H9 (cell line): ENCODE measurements at regions not wholly inside any gene's neighbourhood (a gene's known extent, or its start where the extent isn't known, plus 50 kb on each side); places are given as distances from the start of the nearest gene placed in this dataset.

ENCODE experiments used
- DNase-seq: peaks from one replicate; pipeline ENCODE4 v3.0.0-alpha.2; 2017
- H2AFZ ChIP-seq: one replicate; pipeline ENCODE4 v1.6.1; 2013; ENCODE audit warnings: mild to moderate bottlenecking, low read length, control low read depth, moderate library complexity
- H2AK5ac ChIP-seq: 2 replicates; pipeline ENCODE4 v1.6.1; 2013; ENCODE audit warnings: low read length, control low read depth, mixed read lengths; ENCODE audit not compliant: insufficient read length
- H2BK120ac ChIP-seq: one replicate; pipeline ENCODE4 v1.6.1; 2013; ENCODE audit warnings: low read depth, mild to moderate bottlenecking, low read length, control low read depth, inconsistent platforms; ENCODE audit not compliant: poor library complexity, severe bottlenecking
- H2BK12ac ChIP-seq: 2 replicates; pipeline ENCODE4 v1.6.1; 2013; ENCODE audit warnings: low read length, control low read depth, mixed read lengths, low read depth; ENCODE audit not compliant: insufficient read length
- H2BK15ac ChIP-seq: 2 replicates; pipeline ENCODE4 v1.6.1; 2013; ENCODE audit warnings: low read depth, low read length, control low read depth
- H2BK20ac ChIP-seq: one replicate; pipeline ENCODE4 v1.6.1; 2013; ENCODE audit warnings: low read depth, mild to moderate bottlenecking, low read length, control low read depth, inconsistent platforms; ENCODE audit not compliant: poor library complexity, severe bottlenecking
- H2BK5ac ChIP-seq: 2 replicates; pipeline ENCODE4 v1.6.1; 2013; ENCODE audit warnings: low read length, control low read depth, mixed read lengths; ENCODE audit not compliant: insufficient read length
- H3K14ac ChIP-seq: 2 replicates; pipeline ENCODE4 v1.6.1; 2013; ENCODE audit warnings: low read length, control low read depth; ENCODE audit not compliant: insufficient read depth
- H3K18ac ChIP-seq: 2 replicates; pipeline ENCODE4 v1.6.1; 2013; ENCODE audit warnings: low read depth, mild to moderate bottlenecking, mixed read lengths, low read length, control low read depth; ENCODE audit not compliant: insufficient read length
- H3K23ac ChIP-seq: 2 replicates; pipeline ENCODE4 v1.6.1; 2013; ENCODE audit warnings: low read length, control low read depth, mixed read lengths, low read depth; ENCODE audit not compliant: insufficient read length
- H3K23me2 ChIP-seq: 2 replicates; pipeline ENCODE4 v1.6.1; 2013; ENCODE audit warnings: low read depth, mild to moderate bottlenecking, mixed read lengths, low read length, control low read depth; ENCODE audit not compliant: insufficient read length, poor library complexity, severe bottlenecking
- H3K27ac ChIP-seq: 2 replicates; pipeline ENCODE4 v1.5.1; 2013; ENCODE audit warnings: low read length, control low read depth, mixed read lengths, low read depth; ENCODE audit not compliant: insufficient read length
- H3K27me3 ChIP-seq: 2 replicates; pipeline ENCODE4 v1.6.1; 2013; ENCODE audit warnings: low read length, control low read depth, inconsistent platforms; ENCODE audit not compliant: insufficient read depth
- H3K4ac ChIP-seq: 2 replicates; pipeline ENCODE4 v1.6.1; 2013; ENCODE audit warnings: low read depth, mild to moderate bottlenecking, control low read depth, inconsistent platforms, low read length, moderate library complexity
- H3K4me1 ChIP-seq: 2 replicates; pipeline ENCODE4 v1.6.1; 2013; ENCODE audit warnings: low read length, control low read depth, inconsistent platforms; ENCODE audit not compliant: insufficient read depth
- H3K4me2 ChIP-seq: 2 replicates; pipeline ENCODE4 v1.6.1; 2013; ENCODE audit warnings: low read length, control low read depth, mixed read lengths; ENCODE audit not compliant: insufficient read length, insufficient read depth
- H3K56ac ChIP-seq: 2 replicates; pipeline ENCODE4 v1.6.1; 2013; ENCODE audit warnings: low read depth, mild to moderate bottlenecking, mixed read lengths, low read length, control low read depth; ENCODE audit not compliant: insufficient read length
- H3K79me1 ChIP-seq: 2 replicates; pipeline ENCODE4 v1.6.1; 2013; ENCODE audit warnings: low read depth, mild to moderate bottlenecking, moderate library complexity, low read length, control low read depth, inconsistent platforms; ENCODE audit not compliant: insufficient read depth, poor library complexity, severe bottlenecking
- H3K79me2 ChIP-seq: 2 replicates; pipeline ENCODE4 v1.6.1; 2013; ENCODE audit warnings: low read length, control low read depth, inconsistent platforms; ENCODE audit not compliant: insufficient read depth
- H3K9ac ChIP-seq: 2 replicates; pipeline ENCODE4 v1.6.1; 2013; ENCODE audit warnings: low read length, control low read depth, mixed read lengths; ENCODE audit not compliant: insufficient read length; ENCODE audit errors: extremely low read depth
- H3K9me3 ChIP-seq: one replicate; pipeline ENCODE4 v1.6.1; 2013; ENCODE audit warnings: low read depth, low read length, inconsistent platforms; ENCODE audit not compliant: control insufficient read depth
- H3T11ph ChIP-seq: one replicate; pipeline ENCODE4 v1.6.1; 2013; ENCODE audit warnings: mild to moderate bottlenecking, low read length, control low read depth, inconsistent platforms
- H4K20me1 ChIP-seq: one replicate; pipeline ENCODE4 v1.6.1; 2013; ENCODE audit not compliant: control insufficient read depth, insufficient read length, insufficient read depth
- H4K5ac ChIP-seq: 2 replicates; pipeline ENCODE4 v1.6.1; 2013; ENCODE audit warnings: low read depth, mild to moderate bottlenecking, mixed read lengths, low read length, control low read depth; ENCODE audit not compliant: insufficient read length
- H4K8ac ChIP-seq: replicated peaks from 2 replicates; pipeline ENCODE4 v1.6.1; 2013; ENCODE audit warnings: low read length, control low read depth, mixed read lengths, low read depth; ENCODE audit not compliant: insufficient read length
- H4K91ac ChIP-seq: 2 replicates; pipeline ENCODE4 v1.6.1; 2013; ENCODE audit warnings: low read depth, mild to moderate bottlenecking, moderate library complexity, mixed read lengths, low read length, control low read depth; ENCODE audit not compliant: insufficient read length
- H3K27ac Mint-ChIP-seq, 3 experiments: 2 replicates in 2 of 3; 3 replicates in 1 of 3; pipeline ENCODE4 v1.8.0; 2020 to 2021; ENCODE audit warnings: mixed read lengths in 3 of 3, mild to moderate bottlenecking in 1 of 3, moderate library complexity in 1 of 3
- H3K27me3 Mint-ChIP-seq: 2 replicates; pipeline ENCODE4 v1.8.0; 2021; ENCODE audit warnings: low read depth, mild to moderate bottlenecking, moderate library complexity, mixed read lengths
- H3K36me3 Mint-ChIP-seq, 3 experiments: 2 replicates in 2 of 3; 3 replicates in 1 of 3; pipeline ENCODE4 v1.8.0; 2020 to 2021; ENCODE audit warnings: low read depth in 3 of 3, mixed read lengths in 3 of 3; ENCODE audit not compliant: insufficient read depth in 1 of 3
- H3K4me1 Mint-ChIP-seq, 2 experiments: 2 replicates each; pipeline ENCODE4 v1.8.0; 2020; ENCODE audit warnings: mixed read lengths in 2 of 2
- H3K4me3 Mint-ChIP-seq, 2 experiments: 2 replicates in 1 of 2; 3 replicates in 1 of 2; pipeline ENCODE4 v1.8.0; 2020 to 2021; ENCODE audit warnings: mild to moderate bottlenecking in 2 of 2, mixed read lengths in 2 of 2, moderate library complexity in 1 of 2
- H3K9me3 Mint-ChIP-seq, 2 experiments: 2 replicates in 1 of 2; 3 replicates in 1 of 2; pipeline ENCODE4 v1.8.0; 2020; ENCODE audit warnings: mild to moderate bottlenecking in 2 of 2, mixed read lengths in 2 of 2, moderate library complexity in 1 of 2
- CTCF ChIP-seq: fragments of 200-600 bp; sonication (generic); conservative IDR thresholded peaks from 3 replicates; pipeline ENCODE4 v1.8.0; 2021; ENCODE audit warnings: antibody characterized with exemption, mild to moderate bottlenecking
- WGBS: extraction: QIAGEN DNeasy Blood & Tissue Kit; methylation state at CpG from one replicate; pipeline ENCODE4 v1.1.7; 2013; ENCODE audit warnings: missing lambda C conversion rate, low lambda C conversion rate, mixed read lengths; ENCODE audit not compliant: insufficient read length; ENCODE audit errors: extremely low coverage; 5-methylcytosine and 5-hydroxymethylcytosine counted together

- Histone ChIP-seq H3K23ac (no peak overlapping the region), H2BK120ac (no peak overlapping the region), H3K4me1 (no peaks in the 10 kb centered on the region), H3K79me1 (no peaks in the 10 kb centered on the region), H3K27me3 (no peaks in the 10 kb centered on the region), H3K79me2 (no peaks in the 10 kb centered on the region), H2AFZ (no peak overlapping the region), H4K91ac (no peak overlapping the region), H3K9me3 (no peaks in the 10 kb centered on the region), H3T11ph (no peak overlapping the region), H4K20me1 (no peaks in the 10 kb centered on the region), H3K56ac (no peak overlapping the region), H3K18ac (no peak overlapping the region), H4K5ac (no peak overlapping the region), H3K4me2 (no peak overlapping the region), H3K9ac (no peak overlapping the region), H3K4ac (no peak overlapping the region), H3K23me2 (no peaks in the 10 kb centered on the region), H2BK5ac (no peak overlapping the region), H4K8ac (no peak overlapping the region), H2BK20ac (no peak overlapping the region), H2BK12ac (no peak overlapping the region), H2AK5ac (no peak overlapping the region), H3K27ac (no peak overlapping the region), H2BK15ac (no peak overlapping the region), H3K14ac (no peak overlapping the region)
- no peak for DNase-seq
- no peaks in the 10 kb centered on the region for H3K4me1 Mint-ChIP-seq
- peaks cover 0 to 5% of the 10 kb centered on the region in 2 experiments; a peak in 2 of 5 replicates for H3K9me3 Mint-ChIP-seq
- H3K27ac Mint-ChIP-seq, result no peak overlapping the region
- no CpG with 5 or more reads among the region's 6 CpGs for WGBS
- no peaks in the 10 kb centered on the region; the same call in 1 of the 2 replicates for H3K27me3 Mint-ChIP-seq
- H3K36me3 Mint-ChIP-seq, result no peaks in the 10 kb centered on the region
- H3K4me3 Mint-ChIP-seq, result no peak overlapping the region; a peak in 1 of 5 replicates
- no peak for TF ChIP-seq CTCF
Measured at GRCh38 chr5:32934529-32934928, 223.4 kb downstream of the NPR3 start.
